Trophoblast cell (in vitro differentiated cells and primary cell): ENCODE measurements at regions not wholly inside any gene's neighbourhood (a gene's known extent, or its start where the extent isn't known, plus 50 kb on each side); places are given as distances from the start of the nearest gene placed in this dataset.

Source experiments
- DNase-seq, 2 donors: peaks; one replicate each; pipeline ENCODE4 v3.0.0-alpha.2; 2016
- H2AFZ ChIP-seq: 2 replicates; pipeline ENCODE4 v1.6.1; 2013; ENCODE audit warnings: low read length, moderate library complexity, mild to moderate bottlenecking; ENCODE audit not compliant: insufficient read depth, poor library complexity
- H2AK5ac ChIP-seq: 2 replicates; pipeline ENCODE4 v1.6.1; 2013; ENCODE audit warnings: mild to moderate bottlenecking, low read length
- H2BK120ac ChIP-seq: 2 replicates; pipeline ENCODE4 v1.6.1; 2013; ENCODE audit warnings: low read length, mild to moderate bottlenecking, moderate library complexity; ENCODE audit not compliant: insufficient read depth, poor library complexity
- H2BK12ac ChIP-seq: 2 replicates; pipeline ENCODE4 v1.6.1; 2013; ENCODE audit warnings: mild to moderate bottlenecking, low read length, moderate library complexity
- H2BK5ac ChIP-seq: 2 replicates; pipeline ENCODE4 v1.6.1; 2013; ENCODE audit warnings: low read length, low read depth, moderate library complexity, mild to moderate bottlenecking; ENCODE audit not compliant: poor library complexity
- H3K14ac ChIP-seq: 2 replicates; pipeline ENCODE4 v1.6.1; 2013; ENCODE audit warnings: mild to moderate bottlenecking, low read length
- H3K18ac ChIP-seq: 2 replicates; pipeline ENCODE4 v1.6.1; 2013; ENCODE audit warnings: mild to moderate bottlenecking, low read length
- H3K23ac ChIP-seq: 2 replicates; pipeline ENCODE4 v1.6.1; 2013; ENCODE audit warnings: low read length
- H3K27ac ChIP-seq: 2 replicates; pipeline ENCODE4 v1.5.1; 2013; ENCODE audit warnings: low read depth, mild to moderate bottlenecking, inconsistent platforms, low read length, moderate library complexity
- H3K27me3 ChIP-seq: 2 replicates; pipeline ENCODE4 v1.6.1; 2013; ENCODE audit warnings: inconsistent platforms, mild to moderate bottlenecking, low read length, moderate library complexity; ENCODE audit not compliant: insufficient read depth
- H3K36me3 ChIP-seq, 2 experiments: 1 replicate in 1 of 2; 2 replicates in 1 of 2; pipeline ENCODE4 v1.6.1; 2013; ENCODE audit warnings: low read length in 2 of 2, mild to moderate bottlenecking in 2 of 2, moderate library complexity in 1 of 2; ENCODE audit not compliant: insufficient read depth in 2 of 2, control insufficient read depth in 1 of 2
- H3K4ac ChIP-seq: 2 replicates; pipeline ENCODE4 v1.6.1; 2013; ENCODE audit warnings: low read depth, mild to moderate bottlenecking, low read length, moderate library complexity
- H3K4me1 ChIP-seq, 2 experiments: 1 replicate in 1 of 2; 2 replicates in 1 of 2; pipeline ENCODE4 v1.6.1; 2013; ENCODE audit warnings: low read length in 2 of 2, mild to moderate bottlenecking in 2 of 2, moderate library complexity in 1 of 2; ENCODE audit not compliant: insufficient read depth in 2 of 2, control insufficient read depth in 1 of 2
- H3K4me2 ChIP-seq: 2 replicates; pipeline ENCODE4 v1.6.1; 2013; ENCODE audit warnings: inconsistent platforms, mild to moderate bottlenecking, low read length, moderate library complexity
- H3K4me3 ChIP-seq: 2 replicates; pipeline ENCODE4 v1.5.1; 2013; ENCODE audit warnings: mild to moderate bottlenecking, low read depth, low read length, inconsistent platforms
- H3K79me1 ChIP-seq: one replicate; pipeline ENCODE4 v1.6.1; 2013; ENCODE audit warnings: low read length
- H3K79me2 ChIP-seq: 2 replicates; pipeline ENCODE4 v1.6.1; 2013; ENCODE audit warnings: low read length, mild to moderate bottlenecking; ENCODE audit not compliant: control insufficient read depth, insufficient read depth, poor library complexity
- H3K9ac ChIP-seq: 2 replicates; pipeline ENCODE4 v1.6.1; 2013; ENCODE audit warnings: mild to moderate bottlenecking, low read length
- H3K9me3 ChIP-seq: 2 replicates; pipeline ENCODE4 v1.6.1; 2013; ENCODE audit warnings: low read depth, mild to moderate bottlenecking, control low read depth, inconsistent platforms, low read length; ENCODE audit not compliant: insufficient read depth
- H4K12ac ChIP-seq: 2 replicates; pipeline ENCODE4 v1.6.1; 2013; ENCODE audit warnings: low read depth, mild to moderate bottlenecking, low read length, moderate library complexity
- H4K8ac ChIP-seq: 2 replicates; pipeline ENCODE4 v1.6.1; 2013; ENCODE audit warnings: low read depth, mild to moderate bottlenecking, low read length, moderate library complexity
- H4K91ac ChIP-seq: one replicate; pipeline ENCODE4 v1.6.1; 2013; ENCODE audit warnings: low read depth, mild to moderate bottlenecking, low read length, moderate library complexity
- WGBS: extraction: QIAGEN DNeasy Blood & Tissue Kit; methylation state at CpG from one replicate; pipeline ENCODE4 v1.1.7; 2013; ENCODE audit warnings: missing lambda C conversion rate; ENCODE audit not compliant: insufficient read length, insufficient coverage; ENCODE audit errors: extremely low coverage; 5-methylcytosine and 5-hydroxymethylcytosine counted together

DNA sequence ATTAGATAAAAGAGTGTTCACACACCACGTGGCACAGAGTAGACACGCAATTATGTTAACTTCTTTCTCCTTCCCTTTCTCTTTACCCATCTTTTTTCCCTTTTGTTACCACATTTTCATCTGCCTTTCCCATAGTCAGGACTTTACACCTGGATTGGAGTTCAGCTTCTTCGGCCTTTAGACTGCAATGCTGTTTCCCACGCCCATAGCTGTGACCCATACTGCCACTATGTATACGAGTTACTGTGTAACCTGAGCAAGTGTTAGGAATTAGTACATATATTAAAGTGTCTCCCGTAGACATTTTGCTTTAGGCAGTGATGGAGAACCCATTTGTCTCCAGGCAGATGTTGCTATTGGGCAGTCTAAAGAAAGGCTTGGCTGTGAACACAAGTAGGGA lies 143.6 kb upstream of the SLC28A3 start:
- Histone ChIP-seq H3K4me2 (no peak overlapping the region), H3K23ac (no peak overlapping the region), H3K9me3 (no peaks in the 10 kb centered on the region), H2BK120ac (no peak overlapping the region), H2BK12ac (no peak overlapping the region), H4K8ac (no peak overlapping the region), H3K18ac (no peak overlapping the region), H3K4me3 (no peak overlapping the region), H3K36me3 (no peaks in the 10 kb centered on the region), H3K79me1 (no peaks in the 10 kb centered on the region), H3K79me2 (no peaks in the 10 kb centered on the region), H2AK5ac (no peak overlapping the region), H3K14ac (no peak overlapping the region), H4K91ac (no peak overlapping the region), H3K4me1 (no peaks in the 10 kb centered on the region), H3K9ac (no peak overlapping the region), H3K27ac (no peak overlapping the region), H2AFZ (no peak overlapping the region), H3K4ac (no peak overlapping the region), H2BK5ac (no peak overlapping the region), H3K27me3 (no peaks in the 10 kb centered on the region), H4K12ac (no peak overlapping the region)
- no peak for DNase-seq
- no CpG with 5 or more reads among the region's 6 CpGs for WGBS

GRCh38 chr9:84485539-84485938 lies 145.0 kb upstream of the SLC28A3 start:
- no peak for DNase-seq
- Histone ChIP-seq H3K23ac (no peak overlapping the region), H4K91ac (no peak overlapping the region), H3K4me3 (no peak overlapping the region), H3K9me3 (no peaks in the 10 kb centered on the region), H3K4me2 (no peak overlapping the region), H2BK12ac (no peak overlapping the region), H3K27ac (no peak overlapping the region), H2BK5ac (no peak overlapping the region), H2AFZ (no peak overlapping the region), H3K79me1 (no peaks in the 10 kb centered on the region), H3K14ac (no peak overlapping the region), H3K4me1 (no peaks in the 10 kb centered on the region), H3K79me2 (no peaks in the 10 kb centered on the region), H3K18ac (no peak overlapping the region), H2BK120ac (no peak overlapping the region), H3K9ac (no peak overlapping the region), H4K12ac (no peak overlapping the region), H3K27me3 (no peaks in the 10 kb centered on the region), H2AK5ac (no peak overlapping the region), H3K4ac (no peak overlapping the region), H3K36me3 (no peaks in the 10 kb centered on the region), H4K8ac (no peak overlapping the region)
- no CpG with 5 or more reads among the region's 2 CpGs for WGBS

GRCh38 chr9:84486663-84487062 lies 146.1 kb upstream of the SLC28A3 start:
- DNase-seq, result no peak
- H4K12ac ChIP-seq, result no peak overlapping the region
- H2BK12ac ChIP-seq, result no peak overlapping the region
- WGBS, result no CpG with 5 or more reads among the region's 1 CpG
- no peak overlapping the region for H2BK5ac ChIP-seq
- H3K14ac ChIP-seq, result no peak overlapping the region
- no peak overlapping the region for H3K4me3 ChIP-seq
- no peak overlapping the region for H4K91ac ChIP-seq
- no peak overlapping the region for H2AK5ac ChIP-seq
- H3K18ac ChIP-seq, result no peak overlapping the region
- H2AFZ ChIP-seq, result no peak overlapping the region
- no peak overlapping the region for H4K8ac ChIP-seq
- H3K4me2 ChIP-seq, result no peak overlapping the region
- H3K23ac ChIP-seq, result no peak overlapping the region
- H3K79me2 ChIP-seq, result no peaks in the 10 kb centered on the region
- no peaks in the 10 kb centered on the region for H3K27me3 ChIP-seq
- H3K4ac ChIP-seq, result no peak overlapping the region
- no peaks in the 10 kb centered on the region for H3K36me3 ChIP-seq
- no peak overlapping the region for H3K27ac ChIP-seq
- H3K9me3 ChIP-seq, result no peaks in the 10 kb centered on the region
- H3K79me1 ChIP-seq, result no peaks in the 10 kb centered on the region
- no peaks in the 10 kb centered on the region for H3K4me1 ChIP-seq
- H3K9ac ChIP-seq, result no peak overlapping the region
- H2BK120ac ChIP-seq, result no peak overlapping the region

DNA sequence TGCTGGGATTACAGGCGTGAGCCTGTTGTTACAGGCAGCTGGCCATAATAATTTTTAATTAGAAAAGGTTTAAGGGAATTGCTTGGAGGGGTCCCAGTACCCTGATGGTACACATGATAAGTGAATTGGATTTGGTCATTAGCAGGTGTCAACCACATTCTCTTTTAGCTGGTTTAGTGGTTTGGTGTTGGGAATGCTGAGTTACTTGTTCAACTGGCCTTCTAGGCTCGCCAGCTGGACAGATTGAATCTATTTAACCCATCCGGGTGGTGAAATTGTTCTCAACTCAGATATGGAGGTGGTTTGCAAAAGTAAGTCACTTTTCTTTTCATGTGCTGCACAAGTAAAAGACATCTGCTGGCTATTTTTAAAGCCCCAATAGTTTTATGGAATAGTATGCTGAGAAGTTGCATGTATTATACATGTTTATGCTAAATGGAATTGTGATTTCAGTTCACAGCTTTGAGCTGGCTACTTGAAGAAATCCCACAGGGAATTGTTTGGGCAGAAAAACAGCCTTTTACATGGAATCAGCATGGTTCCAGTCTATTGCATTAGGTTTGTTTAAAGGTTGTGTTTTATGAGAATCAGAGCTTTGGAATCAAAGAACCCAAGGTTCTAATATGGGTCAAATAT lies 149.8 kb upstream of the SLC28A3 start:
- DNase-seq, result peak; percentile 47 to 77
- Histone ChIP-seq H4K8ac (no peak overlapping the region), H3K4me3 (no peak overlapping the region), H2BK12ac (no peak overlapping the region), H4K91ac (no peak overlapping the region), H2AK5ac (no peak overlapping the region), H2AFZ (no peak overlapping the region), H3K9me3 (no peaks in the 10 kb centered on the region), H4K12ac (no peak overlapping the region), H3K27ac (no peak overlapping the region), H3K14ac (no peak overlapping the region), H3K36me3 (no peaks in the 10 kb centered on the region), H3K9ac (no peak overlapping the region), H3K4ac (no peak overlapping the region), H3K79me1 (no peaks in the 10 kb centered on the region), H2BK5ac (no peak overlapping the region), H3K23ac (no peak overlapping the region), H3K79me2 (no peaks in the 10 kb centered on the region), H2BK120ac (no peak overlapping the region), H3K18ac (no peak overlapping the region), H3K27me3 (no peaks in the 10 kb centered on the region), H3K4me2 (no peak overlapping the region), H3K4me1 (no peaks in the 10 kb centered on the region)
- no CpG with 5 or more reads among the region's 3 CpGs for WGBS
